ENCODE measurements at regions not wholly inside any gene's neighbourhood (a gene's known extent, or its start where the extent isn't known, plus 50 kb on each side); places are given as distances from the start of the nearest gene placed in this dataset.

DNA sequence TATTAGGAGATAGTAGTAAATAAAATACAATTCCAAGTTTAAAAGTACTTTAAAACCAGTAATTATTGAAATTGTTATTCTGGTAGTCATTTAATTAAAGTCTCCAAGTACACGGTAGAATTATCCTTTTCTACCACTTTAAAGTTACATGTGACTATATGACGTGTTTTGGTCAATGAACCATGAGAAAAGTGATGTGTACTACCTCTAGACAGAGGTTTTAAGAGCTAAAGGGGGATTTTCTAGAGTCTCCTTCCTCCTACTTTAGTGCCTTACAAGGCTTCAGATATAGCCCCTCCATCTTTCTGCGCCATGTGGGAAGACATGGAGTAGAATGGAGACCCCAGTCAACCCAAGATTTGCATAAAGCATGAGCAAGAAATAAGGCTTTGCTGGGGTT is 2296.6 kb upstream of the AGA start:
- Histone ChIP-seq H4K20me1 (ENCODE audit: insufficient read depth) (no peaks in the 10 kb centered on the region), H3K4me3 (IDR thresholded peaks at IDR 0.05; ENCODE audit: insufficient read depth, low read depth, low read length) (no peak overlapping the region), H3K27me3 (ENCODE audit: insufficient read depth, low read depth) (no peaks in the 10 kb centered on the region), H3K36me3 (ENCODE audit: insufficient read depth) (no peaks in the 10 kb centered on the region), H3K4me1 (ENCODE audit: low read depth, poor library complexity, severe bottlenecking) (no peaks in the 10 kb centered on the region), H3K9ac (no peak overlapping the region), H3K27ac (no peak overlapping the region), H3K4me2 (no peak overlapping the region), H2AFZ (ENCODE audit: low read depth) (no peak overlapping the region), H3K79me2 (ENCODE audit: insufficient read depth, low read depth) (no peaks in the 10 kb centered on the region)
- TF ChIP-seq, protein P1, sequence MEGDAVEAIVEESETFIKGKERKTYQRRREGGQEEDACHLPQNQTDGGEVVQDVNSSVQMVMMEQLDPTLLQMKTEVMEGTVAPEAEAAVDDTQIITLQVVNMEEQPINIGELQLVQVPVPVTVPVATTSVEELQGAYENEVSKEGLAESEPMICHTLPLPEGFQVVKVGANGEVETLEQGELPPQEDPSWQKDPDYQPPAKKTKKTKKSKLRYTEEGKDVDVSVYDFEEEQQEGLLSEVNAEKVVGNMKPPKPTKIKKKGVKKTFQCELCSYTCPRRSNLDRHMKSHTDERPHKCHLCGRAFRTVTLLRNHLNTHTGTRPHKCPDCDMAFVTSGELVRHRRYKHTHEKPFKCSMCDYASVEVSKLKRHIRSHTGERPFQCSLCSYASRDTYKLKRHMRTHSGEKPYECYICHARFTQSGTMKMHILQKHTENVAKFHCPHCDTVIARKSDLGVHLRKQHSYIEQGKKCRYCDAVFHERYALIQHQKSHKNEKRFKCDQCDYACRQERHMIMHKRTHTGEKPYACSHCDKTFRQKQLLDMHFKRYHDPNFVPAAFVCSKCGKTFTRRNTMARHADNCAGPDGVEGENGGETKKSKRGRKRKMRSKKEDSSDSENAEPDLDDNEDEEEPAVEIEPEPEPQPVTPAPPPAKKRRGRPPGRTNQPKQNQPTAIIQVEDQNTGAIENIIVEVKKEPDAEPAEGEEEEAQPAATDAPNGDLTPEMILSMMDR (conservative IDR thresholded peaks at IDR 0.05; ENCODE audit: low read depth, low read length): no peak

- no peak overlapping the region for H3K4me2 ChIP-seq
- H3K4me3 ChIP-seq (IDR thresholded peaks at IDR 0.05; ENCODE audit: insufficient read depth, low read depth, low read length): no peak overlapping the region
- H3K79me2 ChIP-seq (ENCODE audit: insufficient read depth, low read depth): no peaks in the 10 kb centered on the region
- no peak overlapping the region for H3K9ac ChIP-seq
- no peaks in the 10 kb centered on the region for H3K27me3 ChIP-seq (ENCODE audit: insufficient read depth, low read depth)
- no peak overlapping the region for H2AFZ ChIP-seq (ENCODE audit: low read depth)
- H3K36me3 ChIP-seq (ENCODE audit: insufficient read depth): no peaks in the 10 kb centered on the region
- no peaks in the 10 kb centered on the region for H3K4me1 ChIP-seq (ENCODE audit: low read depth, poor library complexity, severe bottlenecking)
- no peaks in the 10 kb centered on the region for H4K20me1 ChIP-seq (ENCODE audit: insufficient read depth)
- TF ChIP-seq, protein P1 (conservative IDR thresholded peaks at IDR 0.05; ENCODE audit: low read depth, low read length): no peak
- no peak overlapping the region for H3K27ac ChIP-seq
Measured at GRCh38 chr4:179747218-179747910, 2305.1 kb upstream of the AGA start.

GRCh38 chr4:179748837-179749236 is 2306.6 kb upstream of the AGA start:
- H3K36me3 ChIP-seq (ENCODE audit: insufficient read depth): no peaks in the 10 kb centered on the region
- H4K20me1 ChIP-seq (ENCODE audit: insufficient read depth): no peaks in the 10 kb centered on the region
- TF ChIP-seq, protein P1 (conservative IDR thresholded peaks at IDR 0.05; ENCODE audit: low read depth, low read length): no peak
- no peaks in the 10 kb centered on the region for H3K27me3 ChIP-seq (ENCODE audit: insufficient read depth, low read depth)
- H3K27ac ChIP-seq: no peak overlapping the region
- H3K4me3 ChIP-seq (IDR thresholded peaks at IDR 0.05; ENCODE audit: insufficient read depth, low read depth, low read length): no peak overlapping the region
- no peaks in the 10 kb centered on the region for H3K4me1 ChIP-seq (ENCODE audit: low read depth, poor library complexity, severe bottlenecking)
- H2AFZ ChIP-seq (ENCODE audit: low read depth): no peak overlapping the region
- H3K4me2 ChIP-seq: no peak overlapping the region
- no peak overlapping the region for H3K9ac ChIP-seq
- H3K79me2 ChIP-seq (ENCODE audit: insufficient read depth, low read depth): no peaks in the 10 kb centered on the region

GRCh38 chr4:179750374-179750773 is 2308.1 kb upstream of the AGA start:
- TF ChIP-seq, protein P1 (conservative IDR thresholded peaks at IDR 0.05; ENCODE audit: low read depth, low read length): no peak
- Histone ChIP-seq H2AFZ (ENCODE audit: low read depth) (no peak overlapping the region), H3K36me3 (ENCODE audit: insufficient read depth) (no peaks in the 10 kb centered on the region), H3K79me2 (ENCODE audit: insufficient read depth, low read depth) (no peaks in the 10 kb centered on the region), H3K4me3 (IDR thresholded peaks at IDR 0.05; ENCODE audit: insufficient read depth, low read depth, low read length) (no peak overlapping the region), H3K4me2 (no peak overlapping the region), H3K27ac (no peak overlapping the region), H3K27me3 (ENCODE audit: insufficient read depth, low read depth) (no peaks in the 10 kb centered on the region), H3K4me1 (ENCODE audit: low read depth, poor library complexity, severe bottlenecking) (no peaks in the 10 kb centered on the region), H4K20me1 (ENCODE audit: insufficient read depth) (no peaks in the 10 kb centered on the region), H3K9ac (no peak overlapping the region)

Data from KMS-11 (cell line).